NCI-H526 treated with DMSO at 0.1 percent for 48 hours (cell line): ENCODE measurements at regions not wholly inside any gene's neighbourhood (a gene's known extent, or its start where the extent isn't known, plus 50 kb on each side); places are given as distances from the start of the nearest gene placed in this dataset.
"Not testable (repeated sequence)": the region's sequence is repeated elsewhere in the genome, so short reads cannot be mapped to it uniquely, and the experiment has no call there.

Experiments
- DNase-seq: peaks from one replicate; lab custom pipeline; 2025; lab: John Stamatoyannopoulos, UW

GRCh38 chr2:176852667-176853066 is 359.9 kb upstream of the HNRNPA3 start:
- peak; percentile 14 for DNase-seq

- no peak for DNase-seq
These were observed 358.5 kb upstream of the HNRNPA3 start for GRCh38 chr2:176854062-176854461.

- no peak for DNase-seq
These were observed 357.7 kb upstream of the HNRNPA3 start for GRCh38 chr2:176854878-176855277.

- DNase-seq = no peak
These were observed 355.9 kb upstream of the HNRNPA3 start for GRCh38 chr2:176856683-176857082.

- DNase-seq = no peak
These were observed 347.3 kb upstream of the HNRNPA3 start for GRCh38 chr2:176865336-176865735.

GRCh38 chr2:176872406-176872805 is 340.2 kb upstream of the HNRNPA3 start:
- DNase-seq = no peak

- no peak for DNase-seq
These were observed 339.2 kb upstream of the HNRNPA3 start for GRCh38 chr2:176873403-176873802.

- no peak for DNase-seq
These were observed 336.0 kb upstream of the HNRNPA3 start for GRCh38 chr2:176876493-176877103.

GRCh38 chr2:176879426-176879995 is 333.1 kb upstream of the HNRNPA3 start:
- no peak for DNase-seq

GRCh38 chr2:176882045-176882444 is 330.5 kb upstream of the HNRNPA3 start:
- DNase-seq = not testable (repeated sequence)

- no peak for DNase-seq
These were observed 327.5 kb upstream of the HNRNPA3 start for GRCh38 chr2:176885001-176885643.

- no peak for DNase-seq
These were observed 326.9 kb upstream of the HNRNPA3 start for GRCh38 chr2:176885661-176886060.

- DNase-seq = no peak
These were observed 321.5 kb upstream of the HNRNPA3 start for GRCh38 chr2:176891105-176891504.

GRCh38 chr2:176891857-176892256 is 320.7 kb upstream of the HNRNPA3 start:
- DNase-seq = no peak

- DNase-seq = no peak
These were observed 319.8 kb upstream of the HNRNPA3 start for GRCh38 chr2:176892676-176893226.

GRCh38 chr2:176895158-176895557 is 317.4 kb upstream of the HNRNPA3 start:
- no peak for DNase-seq

- no peak for DNase-seq
These were observed 310.1 kb upstream of the HNRNPA3 start for GRCh38 chr2:176902454-176902853.

GRCh38 chr2:176904053-176904452 is 308.5 kb upstream of the HNRNPA3 start:
- DNase-seq = not testable (repeated sequence)

GRCh38 chr2:176907341-176907740 is 305.3 kb upstream of the HNRNPA3 start:
- DNase-seq = no peak

GRCh38 chr2:176910828-176911227 is 301.8 kb upstream of the HNRNPA3 start:
- DNase-seq = no peak

GRCh38 chr2:176913955-176914354 is 298.6 kb upstream of the HNRNPA3 start:
- DNase-seq = no peak

- DNase-seq = no peak
These were observed 298.2 kb upstream of the HNRNPA3 start for GRCh38 chr2:176914371-176914770.

GRCh38 chr2:176922545-176922944 is 290.0 kb upstream of the HNRNPA3 start:
- not testable (repeated sequence) for DNase-seq
